Smooth muscle cell (in vitro differentiated cells): ENCODE measurements at regions not wholly inside any gene's neighbourhood (a gene's known extent, or its start where the extent isn't known, plus 50 kb on each side); places are given as distances from the start of the nearest gene placed in this dataset.

Source experiments
- DNase-seq: peaks from one replicate; lab custom pipeline; 2025; ENCODE audit not compliant: unreplicated experiment; lab: John Stamatoyannopoulos, UW
- H2AFZ ChIP-seq: fragments of 200-600 bp; sonication (generic); 2 replicates; pipeline ENCODE4 v1.6.0; 2016; ENCODE audit warnings: antibody characterized with exemption, low read depth, mild to moderate bottlenecking
- H3F3A ChIP-seq: fragments of 200-600 bp; sonication (generic); 2 replicates; pipeline ENCODE4 v1.6.0; 2017; ENCODE audit warnings: antibody characterized with exemption, low read depth
- H3K27ac ChIP-seq: fragments of 200-600 bp; sonication (generic); 2 replicates; pipeline ENCODE4 v1.5.1; 2016; ENCODE audit warnings: low read depth, mild to moderate bottlenecking
- H3K27me3 ChIP-seq: fragments of 200-600 bp; sonication (generic); 2 replicates; pipeline ENCODE4 v1.6.1; 2016; ENCODE audit warnings: low read depth, mild to moderate bottlenecking
- H3K36me3 ChIP-seq: fragments of 200-600 bp; sonication (generic); 2 replicates; pipeline ENCODE4 v1.5.1; 2016; ENCODE audit warnings: low read depth
- H3K4me1 ChIP-seq: fragments of 200-600 bp; sonication (generic); 2 replicates; pipeline ENCODE4 v1.5.1; 2016; ENCODE audit warnings: low read depth
- H3K4me2 ChIP-seq: fragments of 200-600 bp; sonication (generic); 2 replicates; pipeline ENCODE4 v1.6.0; 2016; ENCODE audit warnings: mild to moderate bottlenecking
- H3K4me3 ChIP-seq: fragments of 200-600 bp; sonication (generic); 2 replicates; pipeline ENCODE4 v1.5.1; 2016; ENCODE audit warnings: mild to moderate bottlenecking
- H3K79me2 ChIP-seq: fragments of 200-600 bp; sonication (generic); 2 replicates; pipeline ENCODE4 v1.6.0; 2016; ENCODE audit warnings: low read depth, mild to moderate bottlenecking
- H3K9ac ChIP-seq: fragments of 200-600 bp; sonication (generic); 2 replicates; pipeline ENCODE4 v1.6.0; 2016; ENCODE audit warnings: low read depth
- H3K9me3 ChIP-seq: fragments of 200-600 bp; sonication (generic); replicated peaks from 2 replicates; pipeline ENCODE4 v1.5.1; 2016; ENCODE audit warnings: low read depth
- H4K20me1 ChIP-seq: fragments of 200-600 bp; sonication (generic); 2 replicates; pipeline ENCODE4 v1.6.0; 2016; ENCODE audit warnings: low read depth
- CTCF ChIP-seq: fragments of 200-600 bp; sonication (generic); IDR thresholded peaks from 2 replicates; pipeline ENCODE4 v1.5.1; 2017; ENCODE audit warnings: borderline replicate concordance, mild to moderate bottlenecking, antibody characterized with exemption; ENCODE audit not compliant: insufficient read depth, poor library complexity, severe bottlenecking
- WGBS: methylation state at CpG from one replicate; pipeline ENCODE4 v1.1.7; 2016; ENCODE audit warnings: low lambda C conversion rate; 5-methylcytosine and 5-hydroxymethylcytosine counted together

GRCh38 chr10:3969876-3970666, 185.1 kb upstream of the KLF6 start:
- peak overlapping the region; percentile 56 for H3K27ac ChIP-seq
- peaks cover 18% of the 10 kb centered on the region for H3K4me1 ChIP-seq
- WGBS: 65% methylated on average over 8 of the region's 8 CpGs
- no peak for DNase-seq
- no peaks in the 10 kb centered on the region for H3K9me3 ChIP-seq
- H3F3A ChIP-seq: peaks cover 20% of the 10 kb centered on the region
- no peaks in the 10 kb centered on the region for H3K79me2 ChIP-seq
- H3K4me3 ChIP-seq: no peak overlapping the region
- H2AFZ ChIP-seq: peak overlapping the region; percentile 40
- no peaks in the 10 kb centered on the region for H3K36me3 ChIP-seq
- no peak overlapping the region for H3K9ac ChIP-seq
- H4K20me1 ChIP-seq: no peaks in the 10 kb centered on the region
- H3K27me3 ChIP-seq: no peaks in the 10 kb centered on the region
- no peak for TF ChIP-seq CTCF
- peak overlapping the region; percentile 35 for H3K4me2 ChIP-seq

- H3K79me2 ChIP-seq: no peaks in the 10 kb centered on the region
- WGBS: 96% methylated on average over 6 of the region's 6 CpGs
- H3F3A ChIP-seq: peaks cover 20% of the 10 kb centered on the region
- H4K20me1 ChIP-seq: no peaks in the 10 kb centered on the region
- no peak for DNase-seq
- no peak overlapping the region for H3K27ac ChIP-seq
- no peak overlapping the region for H3K4me3 ChIP-seq
- no peak for TF ChIP-seq CTCF
- peaks cover 18% of the 10 kb centered on the region for H3K4me1 ChIP-seq
- no peaks in the 10 kb centered on the region for H3K27me3 ChIP-seq
- no peaks in the 10 kb centered on the region for H3K36me3 ChIP-seq
- H3K4me2 ChIP-seq: no peak overlapping the region
- H3K9me3 ChIP-seq: no peaks in the 10 kb centered on the region
- H2AFZ ChIP-seq: no peak overlapping the region
- H3K9ac ChIP-seq: no peak overlapping the region
Observed at GRCh38 chr10:3968727-3969126, 183.7 kb upstream of the KLF6 start.

- Histone ChIP-seq H3K79me2 (no peaks in the 10 kb centered on the region), H3K4me2 (no peak overlapping the region), H3K9ac (no peak overlapping the region), H3K9me3 (no peaks in the 10 kb centered on the region), H3K36me3 (no peaks in the 10 kb centered on the region), H3K4me3 (no peak overlapping the region), H4K20me1 (no peaks in the 10 kb centered on the region), H2AFZ (no peak overlapping the region), H3K4me1 (no peaks in the 10 kb centered on the region), H3K27ac (no peak overlapping the region), H3F3A (no peaks in the 10 kb centered on the region), H3K27me3 (no peaks in the 10 kb centered on the region)
- DNase-seq: no peak
- 97% methylated on average over 3 of the region's 3 CpGs for WGBS
- TF ChIP-seq CTCF: no peak
Observed at GRCh38 chr10:3964516-3964915, 179.5 kb upstream of the KLF6 start.

GRCh38 chr10:3963191-3963673, 178.2 kb upstream of the KLF6 start:
- H3K9me3 ChIP-seq: no peaks in the 10 kb centered on the region
- no peaks in the 10 kb centered on the region for H4K20me1 ChIP-seq
- no peaks in the 10 kb centered on the region for H3K79me2 ChIP-seq
- no peak overlapping the region for H3K4me2 ChIP-seq
- no peak overlapping the region for H3K4me3 ChIP-seq
- peak overlapping the region; percentile 17 for H3K27ac ChIP-seq
- H3K27me3 ChIP-seq: no peaks in the 10 kb centered on the region
- 63% methylated on average over 4 of the region's 4 CpGs for WGBS
- no peak overlapping the region for H2AFZ ChIP-seq
- no peak for TF ChIP-seq CTCF
- DNase-seq: no peak
- no peaks in the 10 kb centered on the region for H3F3A ChIP-seq
- H3K4me1 ChIP-seq: no peaks in the 10 kb centered on the region
- H3K9ac ChIP-seq: no peak overlapping the region
- H3K36me3 ChIP-seq: no peaks in the 10 kb centered on the region
